IPS-18c (cell line): ENCODE measurements at regions not wholly inside any gene's neighbourhood (a gene's known extent, or its start where the extent isn't known, plus 50 kb on each side); places are given as distances from the start of the nearest gene placed in this dataset.

Source experiments
- H3K4me3 ChIP-seq: 2 replicates; pipeline ENCODE4 v1.7.0; 2013; ENCODE audit warnings: low read depth, mild to moderate bottlenecking, low read length, moderate library complexity; ENCODE audit not compliant: insufficient read depth
- H3K9me3 ChIP-seq: one replicate; pipeline ENCODE4 v1.6.1; 2013; ENCODE audit warnings: mild to moderate bottlenecking, low read length, moderate library complexity; ENCODE audit not compliant: control insufficient read depth, insufficient read depth

GRCh38 chr19:31223740-31224534 is 125.3 kb downstream of the TSHZ3 start:
- Histone ChIP-seq H3K9me3 (no peaks in the 10 kb centered on the region), H3K4me3 (no peak overlapping the region)

GRCh38 chr19:31220540-31220939 is 128.7 kb downstream of the TSHZ3 start:
- H3K9me3 ChIP-seq = no peaks in the 10 kb centered on the region
- no peak overlapping the region for H3K4me3 ChIP-seq

GRCh38 chr19:31214997-31215396 is 134.2 kb downstream of the TSHZ3 start:
- Histone ChIP-seq H3K9me3 (peaks cover 2% of the 10 kb centered on the region), H3K4me3 (no peak overlapping the region)

GRCh38 chr19:31214086-31214485 is 135.2 kb downstream of the TSHZ3 start:
- Histone ChIP-seq H3K4me3 (no peak overlapping the region), H3K9me3 (peaks cover 2% of the 10 kb centered on the region)

- H3K9me3 ChIP-seq = peaks cover 2% of the 10 kb centered on the region
- no peak overlapping the region for H3K4me3 ChIP-seq
These were observed 138.1 kb downstream of the TSHZ3 start for GRCh38 chr19:31211088-31211487.

GRCh38 chr19:31205887-31206518 is 143.2 kb downstream of the TSHZ3 start:
- peaks cover 6% of the 10 kb centered on the region for H3K9me3 ChIP-seq

GRCh38 chr19:31204115-31204514 is 145.1 kb downstream of the TSHZ3 start:
- Histone ChIP-seq H3K9me3 (peaks cover 6% of the 10 kb centered on the region), H3K4me3 (no peak overlapping the region)

More at GRCh38 chr19:31205887-31206518, 143.2 kb downstream of the TSHZ3 start:
- H3K4me3 ChIP-seq = no peak overlapping the region

GRCh38 chr19:31185261-31185660 is 164.0 kb downstream of the TSHZ3 start:
- H3K4me3 ChIP-seq = no peak overlapping the region
- no peaks in the 10 kb centered on the region for H3K9me3 ChIP-seq

GRCh38 chr19:31181535-31181934 is 167.7 kb downstream of the TSHZ3 start:
- Histone ChIP-seq H3K4me3 (no peak overlapping the region), H3K9me3 (no peaks in the 10 kb centered on the region)

GRCh38 chr19:31180907-31181306 is 168.3 kb downstream of the TSHZ3 start:
- Histone ChIP-seq H3K4me3 (no peak overlapping the region), H3K9me3 (no peaks in the 10 kb centered on the region)

- no peak overlapping the region for H3K4me3 ChIP-seq
- no peaks in the 10 kb centered on the region for H3K9me3 ChIP-seq
These were observed 169.8 kb downstream of the TSHZ3 start for GRCh38 chr19:31179471-31179852.

- no peak overlapping the region for H3K4me3 ChIP-seq
- no peaks in the 10 kb centered on the region for H3K9me3 ChIP-seq
These were observed 170.3 kb downstream of the TSHZ3 start for GRCh38 chr19:31178833-31179470.

GRCh38 chr19:31177246-31177645 is 172.0 kb downstream of the TSHZ3 start:
- no peaks in the 10 kb centered on the region for H3K9me3 ChIP-seq
- no peak overlapping the region for H3K4me3 ChIP-seq

GRCh38 chr19:31175564-31176348 is 173.5 kb downstream of the TSHZ3 start:
- H3K4me3 ChIP-seq = no peak overlapping the region
- H3K9me3 ChIP-seq = no peaks in the 10 kb centered on the region

GRCh38 chr19:31174948-31175347 is 174.3 kb downstream of the TSHZ3 start:
- Histone ChIP-seq H3K4me3 (no peak overlapping the region), H3K9me3 (no peaks in the 10 kb centered on the region)

GRCh38 chr19:31173991-31174390 is 175.2 kb downstream of the TSHZ3 start:
- Histone ChIP-seq H3K4me3 (no peak overlapping the region), H3K9me3 (no peaks in the 10 kb centered on the region)

- Histone ChIP-seq H3K4me3 (no peak overlapping the region), H3K9me3 (no peaks in the 10 kb centered on the region)
These were observed 177.3 kb downstream of the TSHZ3 start for GRCh38 chr19:31171936-31172335.
